Stimulated activated naive CD8-positive, alpha-beta T cell treated with anti-CD3 and anti-CD28 coated beads, Interleukin-15, amount 100 ng/mL, for 72 hours (primary cell): ENCODE measurements at regions not wholly inside any gene's neighbourhood (a gene's known extent, or its start where the extent isn't known, plus 50 kb on each side); places are given as distances from the start of the nearest gene placed in this dataset.
"Not testable (repeated sequence)": the region's sequence is repeated elsewhere in the genome, so short reads cannot be mapped to it uniquely, and the experiment has no call there.

ENCODE experiments used
- ATAC-seq: fragments of 150-1000 bp; cut with Tn5 transposase; 2 replicates; pipeline ENCODE4 v1.10.0; 2021; ENCODE audit warnings: mild to moderate bottlenecking, moderate library complexity
- DNase-seq, 2 donors: peaks; one replicate each; pipeline ENCODE4 v3.0.0; 2021 to 2022
- H3K27ac Mint-ChIP-seq, 2 donors: one replicate each; pipeline ENCODE4 v1.8.0; 2022; ENCODE audit warnings: mild to moderate bottlenecking in 2 of 2, mixed read lengths in 2 of 2, moderate library complexity in 2 of 2
- H3K27me3 Mint-ChIP-seq: one replicate; pipeline ENCODE4 v1.8.0; 2022; ENCODE audit warnings: mixed read lengths
- H3K4me1 Mint-ChIP-seq: one replicate; pipeline ENCODE4 v1.8.0; 2022; ENCODE audit warnings: mild to moderate bottlenecking, mixed read lengths
- H3K4me3 Mint-ChIP-seq, 2 donors: one replicate each; pipeline ENCODE4 v1.8.0; 2022; ENCODE audit warnings: mild to moderate bottlenecking in 2 of 2, mixed read lengths in 2 of 2, moderate library complexity in 1 of 2
- H3K9me3 Mint-ChIP-seq, 2 donors: one replicate each; pipeline ENCODE4 v1.8.0; 2022; ENCODE audit warnings: mixed read lengths in 2 of 2

DNA sequence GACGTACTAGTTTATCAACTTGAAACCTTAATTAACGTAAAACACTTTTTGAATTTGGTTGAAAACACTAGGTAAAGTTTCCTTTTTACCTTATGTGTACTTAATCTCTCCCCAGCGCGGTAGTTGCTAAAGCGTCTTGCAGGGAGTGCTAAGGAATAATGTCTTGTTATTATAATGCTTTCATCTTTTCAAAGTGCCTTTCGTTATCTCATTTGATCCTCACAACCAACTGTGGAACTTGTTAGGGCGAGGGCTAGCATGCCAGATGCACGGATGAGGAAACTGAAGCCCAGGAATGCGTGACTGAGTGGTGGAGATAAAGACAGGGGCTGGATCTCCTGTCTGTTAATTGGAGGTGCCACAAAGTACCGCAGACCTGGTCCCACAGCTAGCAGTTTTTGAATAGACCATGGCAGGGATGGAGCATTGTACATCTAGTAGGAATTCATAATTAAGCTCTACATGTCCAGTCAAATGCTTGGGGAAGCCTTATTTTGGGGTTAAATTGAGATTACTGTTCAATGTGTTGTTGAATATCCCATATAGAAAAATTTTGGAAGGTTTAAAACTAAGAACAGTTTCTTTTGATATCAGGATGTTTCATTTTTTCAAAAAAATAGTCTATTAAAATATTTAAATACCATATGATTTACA, 234.3 kb downstream of the SH2D4B start:
- Mint-ChIP-seq H3K9me3 (no peaks in the 10 kb centered on the region), H3K27ac (no peak overlapping the region), H3K4me3 (no peak overlapping the region), H3K4me1 (no peaks in the 10 kb centered on the region), H3K27me3 (peaks cover 34% of the 10 kb centered on the region)
- ATAC-seq (no peak), DNase-seq (no peak)

DNA sequence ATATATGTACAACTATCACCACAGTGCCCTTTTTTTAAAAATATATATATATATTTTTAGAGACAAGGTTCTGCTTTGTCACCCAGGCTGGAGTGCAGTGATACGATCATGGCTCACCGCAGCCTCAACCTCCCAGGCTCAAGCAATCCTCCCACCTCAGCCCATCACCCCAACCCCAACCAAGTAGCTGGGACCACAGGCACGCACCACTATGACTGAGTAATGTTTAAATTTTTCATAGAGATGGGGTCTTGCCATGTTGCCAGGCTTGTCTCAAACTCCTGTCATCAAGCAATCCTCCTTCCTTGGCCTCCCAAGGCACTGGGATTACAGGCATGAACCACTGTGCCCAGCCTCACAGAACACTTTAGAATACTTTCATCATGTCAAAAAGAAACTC, 234.9 kb downstream of the SH2D4B start:
- H3K4me3 Mint-ChIP-seq, result no peak overlapping the region
- no peak overlapping the region for H3K27ac Mint-ChIP-seq
- DNase-seq (no peak), ATAC-seq (no peak)
- H3K9me3 Mint-ChIP-seq, result no peaks in the 10 kb centered on the region
- H3K27me3 Mint-ChIP-seq, result peaks cover 34% of the 10 kb centered on the region
- no peaks in the 10 kb centered on the region for H3K4me1 Mint-ChIP-seq

DNA sequence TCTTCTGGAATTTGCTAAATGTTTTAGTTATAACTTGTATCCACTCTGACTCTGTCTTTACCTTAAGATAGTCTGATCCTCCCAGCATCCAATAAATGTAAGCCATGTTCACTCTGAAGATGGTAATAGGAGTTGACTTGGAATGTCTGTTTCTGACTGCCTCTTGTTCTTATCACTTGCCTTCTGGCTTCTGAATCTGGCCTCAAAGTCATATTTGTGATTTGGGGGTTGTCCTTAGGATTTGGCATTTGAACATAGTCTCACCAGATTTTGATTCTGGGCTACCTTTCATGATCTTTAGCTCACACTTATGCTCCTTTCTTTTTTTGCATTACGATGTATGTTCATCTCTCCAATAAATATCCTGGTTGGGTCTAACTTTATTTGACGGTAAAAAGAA, 247.0 kb downstream of the SH2D4B start:
- Mint-ChIP-seq H3K27me3 (no peaks in the 10 kb centered on the region), H3K4me1 (no peaks in the 10 kb centered on the region), H3K27ac (peak overlapping the region in 1 of 2 donors; percentile 44), H3K4me3 (no peak overlapping the region), H3K9me3 (no peaks in the 10 kb centered on the region)
- no peak for ATAC-seq
- DNase-seq, result no peak

DNA sequence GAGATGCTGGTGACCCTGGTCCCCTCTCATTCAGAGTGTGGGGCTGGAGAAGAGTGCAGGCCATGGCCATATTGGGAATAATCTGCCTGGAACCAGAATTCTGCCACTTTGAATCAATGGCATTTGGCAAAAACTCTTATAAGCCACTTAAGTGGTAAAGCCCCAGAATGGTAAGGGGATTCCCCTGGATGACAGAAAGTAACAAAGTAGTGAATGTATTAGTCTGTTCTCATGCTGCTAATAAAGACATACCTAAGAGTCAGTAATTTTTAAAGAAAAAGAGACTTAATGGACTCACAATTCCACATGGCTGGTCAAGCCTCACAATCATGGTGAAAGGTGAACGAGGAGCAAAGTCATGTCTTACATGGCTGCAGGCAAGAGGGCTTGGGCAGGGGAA, 248.6 kb downstream of the SH2D4B start:
- no peaks in the 10 kb centered on the region for H3K9me3 Mint-ChIP-seq
- no peak overlapping the region for H3K27ac Mint-ChIP-seq
- no peaks in the 10 kb centered on the region for H3K27me3 Mint-ChIP-seq
- ATAC-seq, result no peak
- H3K4me3 Mint-ChIP-seq, result no peak overlapping the region
- no peaks in the 10 kb centered on the region for H3K4me1 Mint-ChIP-seq
- no peak for DNase-seq

GRCh38 chr10:80787952-80788351, 250.2 kb downstream of the SH2D4B start:
- Mint-ChIP-seq H3K4me3 (no peak overlapping the region), H3K9me3 (no peaks in the 10 kb centered on the region), H3K4me1 (no peaks in the 10 kb centered on the region), H3K27me3 (no peaks in the 10 kb centered on the region), H3K27ac (no peak overlapping the region)
- no peak for DNase-seq
- no peak for ATAC-seq

DNA sequence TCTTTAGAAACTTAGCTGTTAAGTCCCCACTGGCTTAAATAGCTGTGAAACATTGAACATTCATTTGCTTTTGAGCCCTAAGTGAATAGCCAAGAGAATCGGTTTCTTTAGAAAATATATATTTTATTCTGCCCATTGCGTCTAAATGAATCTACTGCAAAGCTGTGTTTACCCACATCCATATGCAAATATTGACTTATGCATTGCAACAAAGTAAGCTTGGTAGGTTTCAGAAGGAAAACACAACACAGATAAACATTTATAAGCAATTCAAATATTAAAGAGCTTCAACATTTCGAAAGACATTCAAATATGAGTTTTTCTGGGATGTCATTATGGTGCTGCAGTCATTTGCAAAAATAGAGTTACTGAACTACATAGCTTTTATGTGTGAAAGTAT, 257.3 kb downstream of the SH2D4B start:
- Mint-ChIP-seq H3K27ac (no peak overlapping the region), H3K9me3 (no peaks in the 10 kb centered on the region), H3K4me1 (no peaks in the 10 kb centered on the region), H3K27me3 (peaks cover 11% of the 10 kb centered on the region), H3K4me3 (no peak overlapping the region)
- no peak for ATAC-seq
- no peak for DNase-seq

DNA sequence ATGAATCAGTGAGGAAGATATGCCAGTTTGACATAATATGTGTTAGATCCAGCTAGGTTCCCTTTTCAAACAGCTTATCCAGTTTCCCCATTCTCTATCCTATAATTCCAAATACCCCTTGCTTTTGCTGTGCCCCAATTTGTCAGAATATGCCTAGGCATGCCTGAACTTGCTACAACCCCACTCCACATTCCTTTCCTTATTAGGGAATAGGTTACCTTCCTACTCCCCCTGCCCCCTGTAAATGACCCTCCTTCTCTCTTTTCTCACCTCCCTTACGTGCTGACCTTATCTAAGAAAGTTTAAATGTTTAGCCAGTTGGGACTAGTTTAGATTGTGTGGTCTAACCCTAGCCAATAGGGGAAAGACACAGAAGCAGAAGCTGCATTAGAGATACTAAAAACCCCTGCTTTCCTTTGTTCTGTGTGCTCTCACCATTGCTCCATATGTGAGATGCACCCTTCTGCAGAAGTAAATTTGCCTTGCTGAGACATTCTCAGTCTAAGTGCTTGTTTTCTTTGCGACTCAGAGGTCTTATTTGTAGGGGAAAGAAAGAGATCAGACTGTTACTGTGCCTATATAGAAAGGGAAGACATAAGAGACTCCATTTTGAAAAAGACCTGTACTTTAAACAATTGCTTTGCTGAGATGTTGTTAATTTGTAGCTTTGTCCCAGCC, 267.8 kb downstream of the SH2D4B start:
- Mint-ChIP-seq H3K4me1 (no peaks in the 10 kb centered on the region), H3K9me3 (peaks cover 8 to 9% of the 10 kb centered on the region in 2 donors), H3K27ac (no peak overlapping the region), H3K27me3 (no peaks in the 10 kb centered on the region), H3K4me3 (no peak overlapping the region)
- ATAC-seq, result no peak
- DNase-seq, result no peak

DNA sequence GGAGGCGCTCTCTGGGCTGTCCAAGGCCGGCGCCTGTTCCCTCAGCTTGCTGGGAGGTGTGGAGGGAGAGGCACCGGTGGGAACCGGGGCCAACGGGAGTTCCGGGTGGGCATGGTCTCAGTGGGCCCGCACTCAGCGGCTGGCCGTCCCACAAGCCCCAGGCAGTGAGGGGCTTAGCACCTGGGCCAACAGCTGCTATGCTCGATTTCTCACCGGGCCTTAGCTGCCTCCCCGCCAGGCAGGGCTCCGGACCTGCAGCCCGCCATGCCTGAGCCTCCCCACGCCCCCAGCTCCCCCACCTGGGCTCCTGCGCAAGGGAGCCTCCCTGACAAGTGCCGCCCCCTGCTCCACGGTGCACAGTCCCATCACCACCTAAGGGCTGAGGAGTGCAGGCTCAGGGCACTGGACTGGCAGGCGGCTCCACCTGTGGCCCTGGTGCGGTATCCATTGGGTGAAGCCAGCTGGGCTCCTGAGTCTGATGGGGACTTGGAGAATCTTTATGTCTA, 276.5 kb downstream of the SH2D4B start:
- Mint-ChIP-seq H3K4me3 (no peak overlapping the region), H3K9me3 (peaks cover 0 to 9% of the 10 kb centered on the region in 2 donors), H3K27ac (no peak overlapping the region), H3K4me1 (no peaks in the 10 kb centered on the region), H3K27me3 (peaks cover 15% of the 10 kb centered on the region)
- ATAC-seq (peak; percentile 35), DNase-seq (no peak)

DNA sequence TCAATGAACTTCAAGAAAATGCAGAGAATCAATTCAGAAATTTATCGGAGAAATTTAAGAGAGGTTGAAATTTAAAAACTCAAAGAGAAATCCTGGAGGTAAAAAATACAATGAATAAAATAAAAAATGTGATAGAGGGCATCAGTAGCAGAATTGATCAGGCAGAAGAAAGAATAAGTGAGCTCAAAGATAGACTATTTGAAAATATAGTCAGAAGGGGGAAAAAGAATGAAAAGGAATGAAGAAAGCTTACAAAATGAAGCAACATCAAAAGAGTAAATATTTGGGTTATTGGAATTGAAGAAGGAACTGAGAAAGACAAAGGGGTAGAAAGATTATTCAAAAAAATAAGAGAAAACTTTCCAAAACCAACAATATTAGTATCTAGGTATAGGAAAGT, 291.4 kb downstream of the SH2D4B start:
- no peaks in the 10 kb centered on the region for H3K27me3 Mint-ChIP-seq
- DNase-seq (no peak), ATAC-seq (no peak)
- H3K9me3 Mint-ChIP-seq, result peaks cover 27 to 43% of the 10 kb centered on the region in 2 donors
- no peaks in the 10 kb centered on the region for H3K4me1 Mint-ChIP-seq
- H3K4me3 Mint-ChIP-seq, result no peak overlapping the region
- no peak overlapping the region for H3K27ac Mint-ChIP-seq

GRCh38 chr10:80829562-80829961, 291.9 kb downstream of the SH2D4B start:
- Mint-ChIP-seq H3K4me3 (no peak overlapping the region), H3K27me3 (no peaks in the 10 kb centered on the region), H3K9me3 (peaks cover 28 to 43% of the 10 kb centered on the region in 2 donors), H3K27ac (no peak overlapping the region), H3K4me1 (no peaks in the 10 kb centered on the region)
- DNase-seq (no peak), ATAC-seq (no peak)

DNA sequence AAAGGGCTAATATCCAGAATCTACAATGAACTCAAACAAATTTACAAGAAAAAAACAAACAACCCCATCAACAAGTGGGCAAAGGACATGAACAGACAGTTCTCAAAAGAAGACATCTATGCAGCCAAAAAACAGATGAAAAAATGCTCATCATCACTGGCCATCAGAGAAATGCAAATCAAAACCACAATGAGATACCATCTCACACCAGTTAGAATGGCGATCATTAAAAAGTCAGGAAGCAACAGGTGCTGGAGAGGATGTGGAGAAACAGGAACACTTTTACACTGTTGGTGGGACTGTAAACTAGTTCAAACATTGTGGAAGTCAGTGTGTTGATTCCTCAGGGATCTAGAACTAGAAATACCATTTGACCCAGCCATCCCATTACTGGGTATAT, 295.0 kb downstream of the SH2D4B start:
- ATAC-seq, DNase-seq, H3K4me1 Mint-ChIP-seq: not testable (repeated sequence)

GRCh38 chr10:80855348-80855971, 317.8 kb downstream of the SH2D4B start:
- ATAC-seq (peak; percentile 43), DNase-seq (no peak)
- Mint-ChIP-seq H3K4me1 (no peaks in the 10 kb centered on the region), H3K4me3 (no peak overlapping the region), H3K27me3 (peaks cover 11% of the 10 kb centered on the region), H3K9me3 (no peaks in the 10 kb centered on the region), H3K27ac (no peak overlapping the region)

More for the DNA sequence above, 295.0 kb downstream of the SH2D4B start:
- H3K27ac Mint-ChIP-seq, H3K27me3 Mint-ChIP-seq, H3K4me3 Mint-ChIP-seq: not testable (repeated sequence)
- H3K9me3 Mint-ChIP-seq, result peaks cover 28 to 47% of the 10 kb centered on the region in 2 donors

GRCh38 chr10:80856186-80856585, 318.5 kb downstream of the SH2D4B start:
- no peaks in the 10 kb centered on the region for H3K9me3 Mint-ChIP-seq
- DNase-seq, result no peak
- no peak overlapping the region for H3K27ac Mint-ChIP-seq
- no peaks in the 10 kb centered on the region for H3K4me1 Mint-ChIP-seq
- H3K4me3 Mint-ChIP-seq, result no peak overlapping the region
- ATAC-seq, result no peak
- H3K27me3 Mint-ChIP-seq, result peaks cover 11% of the 10 kb centered on the region

DNA sequence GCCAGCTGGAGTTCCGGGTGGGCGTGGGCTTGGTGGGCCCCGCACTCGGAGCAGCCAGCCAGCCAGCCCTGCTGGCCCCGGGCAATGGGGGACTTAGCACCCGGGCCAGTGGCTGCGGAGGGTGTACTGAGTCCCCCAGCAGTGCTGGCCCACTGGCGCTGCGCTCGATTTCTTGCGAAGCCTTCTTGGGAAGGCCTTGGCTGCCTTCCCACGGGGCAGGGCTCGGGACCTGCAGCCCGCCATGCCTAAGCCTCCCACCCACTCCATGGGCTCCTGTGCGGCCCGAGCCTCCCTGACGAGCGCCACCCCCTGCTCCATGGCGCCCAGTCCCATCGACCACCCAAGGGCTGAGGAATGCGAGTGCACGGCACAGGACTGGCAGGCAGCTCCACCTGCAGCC, 321.6 kb downstream of the SH2D4B start:
- DNase-seq, H3K27ac Mint-ChIP-seq, H3K4me3 Mint-ChIP-seq, H3K4me1 Mint-ChIP-seq, H3K27me3 Mint-ChIP-seq, ATAC-seq, H3K9me3 Mint-ChIP-seq: not testable (repeated sequence)

DNA sequence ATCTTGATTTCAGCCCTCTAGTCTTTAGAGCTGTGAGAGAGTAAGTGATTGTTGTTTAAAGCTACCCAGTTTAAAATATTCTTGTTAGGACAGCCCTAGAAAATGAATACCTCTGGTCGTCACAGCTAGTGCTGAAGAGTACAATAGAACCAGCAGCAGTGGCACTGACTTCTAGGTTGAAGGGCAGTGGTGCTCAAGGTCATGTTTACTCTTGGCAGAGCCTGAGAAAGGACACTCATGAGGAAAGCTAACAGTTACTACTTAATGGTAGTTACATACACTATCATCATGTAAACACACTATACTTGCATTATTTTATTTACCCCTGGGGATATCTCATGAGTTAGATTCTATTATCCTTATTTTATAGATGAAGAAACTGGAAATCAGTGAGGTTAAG, 323.0 kb downstream of the SH2D4B start:
- Mint-ChIP-seq H3K9me3 (no peaks in the 10 kb centered on the region), H3K4me1 (no peaks in the 10 kb centered on the region), H3K27me3 (no peaks in the 10 kb centered on the region), H3K4me3 (no peak overlapping the region), H3K27ac (no peak overlapping the region)
- ATAC-seq (no peak), DNase-seq (no peak)

DNA sequence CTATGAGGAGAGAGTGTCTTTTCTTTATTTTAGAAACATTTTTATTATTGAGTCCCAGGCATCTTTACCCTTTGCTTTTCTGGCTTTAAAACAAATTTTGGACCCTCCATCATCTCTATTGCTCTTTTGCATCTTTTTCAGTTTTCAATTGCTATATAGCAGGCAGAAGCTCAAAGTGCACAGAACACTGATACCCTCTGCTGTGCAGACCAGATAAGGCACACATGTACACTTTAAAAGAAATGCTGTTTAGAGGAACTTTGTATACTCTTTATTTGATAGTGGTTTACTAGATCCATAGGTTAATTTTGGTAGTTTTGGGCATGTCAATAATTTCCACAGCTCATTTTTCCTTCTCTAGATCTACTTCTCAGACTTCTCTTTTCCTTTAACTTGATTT, 324.2 kb downstream of the SH2D4B start:
- Mint-ChIP-seq H3K27ac (no peak overlapping the region), H3K4me3 (no peak overlapping the region), H3K9me3 (no peaks in the 10 kb centered on the region), H3K4me1 (no peaks in the 10 kb centered on the region), H3K27me3 (no peaks in the 10 kb centered on the region)
- ATAC-seq (no peak), DNase-seq (no peak)
